Smooth muscle cell (in vitro differentiated cells): ENCODE measurements at regions not wholly inside any gene's neighbourhood (a gene's known extent, or its start where the extent isn't known, plus 50 kb on each side); places are given as distances from the start of the nearest gene placed in this dataset.

Experiments
- DNase-seq: peaks from one replicate; lab custom pipeline; 2025; ENCODE audit not compliant: unreplicated experiment; lab: John Stamatoyannopoulos, UW
- H2AFZ ChIP-seq: fragments of 200-600 bp; sonication (generic); 2 replicates; pipeline ENCODE4 v1.6.0; 2016; ENCODE audit warnings: antibody characterized with exemption, low read depth, mild to moderate bottlenecking
- H3F3A ChIP-seq: fragments of 200-600 bp; sonication (generic); 2 replicates; pipeline ENCODE4 v1.6.0; 2017; ENCODE audit warnings: antibody characterized with exemption, low read depth
- H3K27ac ChIP-seq: fragments of 200-600 bp; sonication (generic); 2 replicates; pipeline ENCODE4 v1.5.1; 2016; ENCODE audit warnings: low read depth, mild to moderate bottlenecking
- H3K27me3 ChIP-seq: fragments of 200-600 bp; sonication (generic); 2 replicates; pipeline ENCODE4 v1.6.1; 2016; ENCODE audit warnings: low read depth, mild to moderate bottlenecking
- H3K36me3 ChIP-seq: fragments of 200-600 bp; sonication (generic); 2 replicates; pipeline ENCODE4 v1.5.1; 2016; ENCODE audit warnings: low read depth
- H3K4me1 ChIP-seq: fragments of 200-600 bp; sonication (generic); 2 replicates; pipeline ENCODE4 v1.5.1; 2016; ENCODE audit warnings: low read depth
- H3K4me2 ChIP-seq: fragments of 200-600 bp; sonication (generic); 2 replicates; pipeline ENCODE4 v1.6.0; 2016; ENCODE audit warnings: mild to moderate bottlenecking
- H3K4me3 ChIP-seq: fragments of 200-600 bp; sonication (generic); 2 replicates; pipeline ENCODE4 v1.5.1; 2016; ENCODE audit warnings: mild to moderate bottlenecking
- H3K79me2 ChIP-seq: fragments of 200-600 bp; sonication (generic); 2 replicates; pipeline ENCODE4 v1.6.0; 2016; ENCODE audit warnings: low read depth, mild to moderate bottlenecking
- H3K9ac ChIP-seq: fragments of 200-600 bp; sonication (generic); 2 replicates; pipeline ENCODE4 v1.6.0; 2016; ENCODE audit warnings: low read depth
- H3K9me3 ChIP-seq: fragments of 200-600 bp; sonication (generic); replicated peaks from 2 replicates; pipeline ENCODE4 v1.5.1; 2016; ENCODE audit warnings: low read depth
- H4K20me1 ChIP-seq: fragments of 200-600 bp; sonication (generic); 2 replicates; pipeline ENCODE4 v1.6.0; 2016; ENCODE audit warnings: low read depth
- CTCF ChIP-seq: fragments of 200-600 bp; sonication (generic); IDR thresholded peaks from 2 replicates; pipeline ENCODE4 v1.5.1; 2017; ENCODE audit warnings: borderline replicate concordance, mild to moderate bottlenecking, antibody characterized with exemption; ENCODE audit not compliant: insufficient read depth, poor library complexity, severe bottlenecking
- WGBS: methylation state at CpG from one replicate; pipeline ENCODE4 v1.1.7; 2016; ENCODE audit warnings: low lambda C conversion rate; 5-methylcytosine and 5-hydroxymethylcytosine counted together

- Histone ChIP-seq H3K4me1 (no peaks in the 10 kb centered on the region), H3K27me3 (no peaks in the 10 kb centered on the region), H3K9me3 (no peaks in the 10 kb centered on the region), H3K36me3 (no peaks in the 10 kb centered on the region), H3K27ac (no peak overlapping the region), H2AFZ (no peak overlapping the region), H3K79me2 (no peaks in the 10 kb centered on the region), H3K4me2 (no peak overlapping the region), H3F3A (no peaks in the 10 kb centered on the region), H4K20me1 (no peaks in the 10 kb centered on the region), H3K4me3 (no peak overlapping the region), H3K9ac (no peak overlapping the region)
- TF ChIP-seq CTCF, result no peak
- DNase-seq, result no peak
- WGBS, result 79% methylated on average over 3 of the region's 3 CpGs
Observed at GRCh38 chr13:67776151-67776550, 546.0 kb upstream of the PCDH9 start.

- H3K4me3 ChIP-seq, result no peak overlapping the region
- no peak for DNase-seq
- no peaks in the 10 kb centered on the region for H3K4me1 ChIP-seq
- no peaks in the 10 kb centered on the region for H3F3A ChIP-seq
- H3K9ac ChIP-seq, result no peak overlapping the region
- H2AFZ ChIP-seq, result no peak overlapping the region
- no peak overlapping the region for H3K27ac ChIP-seq
- H3K36me3 ChIP-seq, result no peaks in the 10 kb centered on the region
- no peak for TF ChIP-seq CTCF
- H3K4me2 ChIP-seq, result no peak overlapping the region
- H4K20me1 ChIP-seq, result no peaks in the 10 kb centered on the region
- no peaks in the 10 kb centered on the region for H3K9me3 ChIP-seq
- no peaks in the 10 kb centered on the region for H3K27me3 ChIP-seq
- no peaks in the 10 kb centered on the region for H3K79me2 ChIP-seq
Observed at GRCh38 chr13:67775359-67775758, 545.2 kb upstream of the PCDH9 start.

GRCh38 chr13:67772807-67773453, 542.8 kb upstream of the PCDH9 start:
- Histone ChIP-seq H3K4me1 (no peaks in the 10 kb centered on the region), H3K27ac (no peak overlapping the region), H3K79me2 (no peaks in the 10 kb centered on the region), H3K9ac (no peak overlapping the region), H3K36me3 (no peaks in the 10 kb centered on the region), H4K20me1 (no peaks in the 10 kb centered on the region), H2AFZ (no peak overlapping the region), H3K27me3 (no peaks in the 10 kb centered on the region), H3K4me3 (no peak overlapping the region), H3K9me3 (no peaks in the 10 kb centered on the region), H3K4me2 (no peak overlapping the region), H3F3A (no peaks in the 10 kb centered on the region)
- DNase-seq, result no peak
- no peak for TF ChIP-seq CTCF
- 95% methylated on average over 32 of the region's 37 CpGs for WGBS

GRCh38 chr13:67771106-67771505, 541.0 kb upstream of the PCDH9 start:
- Histone ChIP-seq H3K4me3 (no peak overlapping the region), H3K4me1 (no peaks in the 10 kb centered on the region), H3K27me3 (no peaks in the 10 kb centered on the region), H3K4me2 (no peak overlapping the region), H3K79me2 (no peaks in the 10 kb centered on the region), H3F3A (no peaks in the 10 kb centered on the region), H4K20me1 (no peaks in the 10 kb centered on the region), H3K9me3 (no peaks in the 10 kb centered on the region), H2AFZ (no peak overlapping the region), H3K9ac (no peak overlapping the region), H3K27ac (no peak overlapping the region), H3K36me3 (no peaks in the 10 kb centered on the region)
- no peak for TF ChIP-seq CTCF
- DNase-seq, result no peak
